IMR-90 (cell line): ENCODE measurements at regions not wholly inside any gene's neighbourhood (a gene's known extent, or its start where the extent isn't known, plus 50 kb on each side); places are given as distances from the start of the nearest gene placed in this dataset.

ENCODE experiments used
- ATAC-seq: fragments of 200-7000 bp; cut with Tn5 transposase; 2 replicates; pipeline ENCODE4 v1.9.1; 2020; ENCODE audit warnings: low read depth, mild to moderate bottlenecking, moderate library complexity
- BruUV-seq: library from RNA; stranded (reverse); fragments of 400-500 nt; replicated peaks from 2 replicates; lab custom pipeline; 2021; lab: Mats Ljungman, UMichigan
- CTCF ChIA-PET: fragments of 300-600 bp; formaldehyde crosslinking; extraction: SDS; loops from one replicate; lab custom pipeline; 2021; ENCODE audit warnings: antibody characterized with exemption; lab: Yijun Ruan, JAX
- POLR2A ChIA-PET: fragments of 300-600 bp; sonication (Branson Sonifier 250); formaldehyde crosslinking; loops from one replicate; lab custom pipeline; 2022; ENCODE audit warnings: antibody characterized with exemption; ENCODE audit not compliant: unreplicated experiment; lab: Charles Lee
- DNase-seq: peaks from one replicate; pipeline ENCODE4 v3.0.0; 2013
- H2AFZ ChIP-seq: replicated peaks from 2 replicates; pipeline ENCODE3; 2013; ENCODE audit warnings: low read length, mild to moderate bottlenecking; ENCODE audit not compliant: poor library complexity
- H2AK5ac ChIP-seq: 2 replicates; pipeline ENCODE4 v1.6.1; 2013; ENCODE audit warnings: low read depth, low read length, inconsistent platforms
- H2AK9ac ChIP-seq: replicated peaks from 2 replicates; pipeline ENCODE3; 2013; ENCODE audit warnings: mild to moderate bottlenecking, low read depth, low read length, moderate library complexity; ENCODE audit not compliant: poor library complexity
- H2BK120ac ChIP-seq: 2 replicates; pipeline ENCODE4 v1.6.1; 2013; ENCODE audit warnings: low read depth, low read length, inconsistent platforms
- H2BK15ac ChIP-seq: 3 replicates; pipeline ENCODE4 v1.6.1; 2013; ENCODE audit warnings: low read depth, low read length, inconsistent platforms
- H2BK20ac ChIP-seq: 2 replicates; pipeline ENCODE4 v1.6.1; 2013; ENCODE audit warnings: low read depth, mild to moderate bottlenecking, inconsistent platforms, low read length, moderate library complexity
- H2BK5ac ChIP-seq: 2 replicates; pipeline ENCODE4 v1.6.1; 2013; ENCODE audit warnings: mild to moderate bottlenecking, low read depth, low read length, inconsistent platforms; ENCODE audit not compliant: poor library complexity, severe bottlenecking
- H3K14ac ChIP-seq: replicated peaks from 2 replicates; pipeline ENCODE4 v1.6.1; 2013; ENCODE audit warnings: low read depth, low read length, inconsistent platforms
- H3K18ac ChIP-seq: 2 replicates; pipeline ENCODE4 v1.6.1; 2013; ENCODE audit warnings: low read depth, low read length, control low read depth
- H3K23ac ChIP-seq: 2 replicates; pipeline ENCODE4 v1.6.1; 2013; ENCODE audit warnings: low read depth, low read length, inconsistent platforms
- H3K27ac ChIP-seq: 2 replicates; pipeline ENCODE4 v1.5.1; 2013; ENCODE audit warnings: mild to moderate bottlenecking, control low read depth, low read length; ENCODE audit not compliant: insufficient read depth
- H3K27me3 ChIP-seq: 2 replicates; pipeline ENCODE4 v1.6.1; 2013; ENCODE audit warnings: low read length; ENCODE audit not compliant: control insufficient read depth, insufficient read depth
- H3K36me3 ChIP-seq: 2 replicates; pipeline ENCODE4 v1.6.1; 2013; ENCODE audit warnings: low read length, mixed read lengths; ENCODE audit not compliant: control insufficient read depth, insufficient read depth
- H3K4ac ChIP-seq: 2 replicates; pipeline ENCODE4 v1.6.1; 2013; ENCODE audit warnings: low read depth, low read length, inconsistent platforms
- H3K4me1 ChIP-seq: 2 replicates; pipeline ENCODE4 v1.6.1; 2013; ENCODE audit warnings: low read length, mixed read lengths; ENCODE audit not compliant: control insufficient read depth, insufficient read depth
- H3K4me2 ChIP-seq: 2 replicates; pipeline ENCODE4 v1.6.1; 2013; ENCODE audit warnings: low read depth, mild to moderate bottlenecking, control low read depth, low read length, moderate library complexity
- H3K4me3 ChIP-seq: 2 replicates; pipeline ENCODE4 v1.5.1; 2013; ENCODE audit warnings: low read depth, mild to moderate bottlenecking, control low read depth, low read length, moderate library complexity; ENCODE audit not compliant: insufficient read depth
- H3K56ac ChIP-seq: 2 replicates; pipeline ENCODE4 v1.6.1; 2013; ENCODE audit warnings: low read length, inconsistent platforms; ENCODE audit not compliant: insufficient read depth; ENCODE audit errors: extremely low read depth
- H3K79me1 ChIP-seq, 2 experiments: 2 replicates each; pipeline ENCODE4 v1.6.1; 2013; ENCODE audit warnings: low read length in 2 of 2, inconsistent platforms in 1 of 2, low read depth in 1 of 2
- H3K9ac ChIP-seq: 2 replicates; pipeline ENCODE4 v1.6.1; 2013; ENCODE audit warnings: low read depth, low read length, control low read depth
- H3K9me1 ChIP-seq: 2 replicates; pipeline ENCODE4 v1.6.1; 2013; ENCODE audit warnings: low read length, inconsistent platforms; ENCODE audit not compliant: insufficient read depth
- H3K9me3 ChIP-seq: 2 replicates; pipeline ENCODE4 v1.6.1; 2013; ENCODE audit warnings: low read length; ENCODE audit not compliant: control insufficient read depth, insufficient read depth
- H4K20me1 ChIP-seq: 2 replicates; pipeline ENCODE4 v1.6.1; 2013; ENCODE audit warnings: low read length, inconsistent platforms; ENCODE audit not compliant: insufficient read depth
- H4K5ac ChIP-seq: 2 replicates; pipeline ENCODE4 v1.6.1; 2013; ENCODE audit warnings: mild to moderate bottlenecking, low read depth, low read length, control low read depth
- H4K8ac ChIP-seq, 2 experiments: 2 replicates each; pipeline ENCODE4 v1.6.1; 2013; ENCODE audit warnings: low read depth in 2 of 2, low read length in 2 of 2, control low read depth in 1 of 2, inconsistent platforms in 1 of 2
- H4K91ac ChIP-seq: 2 replicates; pipeline ENCODE4 v1.6.1; 2013; ENCODE audit warnings: low read depth, low read length, inconsistent platforms; ENCODE audit not compliant: insufficient read depth
- FOS ChIP-seq: fragments of 150-350 bp; IDR thresholded peaks from 2 replicates; pipeline ENCODE4 v1.6.1; 2016; ENCODE audit warnings: low read depth, low read length
- MXI1 ChIP-seq: IDR thresholded peaks from 2 replicates; pipeline ENCODE4 v1.6.1; 2012; ENCODE audit warnings: low read depth, mild to moderate bottlenecking, low read length, moderate library complexity, borderline replicate concordance
- NFE2L2 ChIP-seq: fragments of 150-350 bp; IDR thresholded peaks from 2 replicates; pipeline ENCODE4 v1.6.1; 2016; ENCODE audit warnings: low read depth, mild to moderate bottlenecking, low read length
- POLR2A ChIP-seq: IDR thresholded peaks from 2 replicates; pipeline ENCODE4 v1.6.1; 2012; ENCODE audit warnings: mild to moderate bottlenecking, low read depth, low read length
- RAD21 ChIP-seq: IDR thresholded peaks from 2 replicates; pipeline ENCODE4 v1.6.1; 2012; ENCODE audit warnings: low read length, improper control_type of control experiment
- RCOR1 ChIP-seq: IDR thresholded peaks from 2 replicates; pipeline ENCODE4 v1.6.1; 2012; ENCODE audit warnings: mild to moderate bottlenecking, low read length, improper control_type of control experiment; ENCODE audit not compliant: insufficient replicate concordance
- RFX5 ChIP-seq: IDR thresholded peaks from 2 replicates; pipeline ENCODE4 v1.8.0; 2012; ENCODE audit warnings: low read depth, mild to moderate bottlenecking, low read length, moderate library complexity
- WGBS, 2 experiments: methylation state at CpG; one replicate each; pipeline versions ENCODE4 v1.1.5 to v1.1.7; 2013; ENCODE audit warnings: missing lambda C conversion rate in 2 of 2; ENCODE audit not compliant: insufficient read length in 1 of 2; ENCODE audit errors: extremely low coverage in 2 of 2; 5-methylcytosine and 5-hydroxymethylcytosine counted together
- dilution Hi-C: fragments of 300-500 bp; cut with HindIII; formaldehyde crosslinking; loops from one replicate; pipeline ENCODE4 v1.14.3; 2018; ENCODE audit warnings: low sequenced_read_pairs; ENCODE audit not compliant: unreplicated experiment
- in situ Hi-C: fragments of 300-500 bp; cut with MboI; formaldehyde crosslinking; loops from 3 replicates; pipeline ENCODE4 v1.14.3; 2019; ENCODE audit warnings: low sequenced_read_pairs, inconsistent platforms, mixed read lengths
- intact Hi-C: fragments of 100-400 bp; cut with micrococcal nuclease; formaldehyde crosslinking; loops from 2 replicates; pipeline ENCODE4 v1.10.0; 2022
- TF ChIP-seq, protein P1 (sequence below): fragments of 150-350 bp; IDR thresholded peaks from 2 replicates; pipeline ENCODE4 v1.6.1; 2016; ENCODE audit warnings: low read depth, mild to moderate bottlenecking, low read length, moderate library complexity, borderline replicate concordance

DNA sequence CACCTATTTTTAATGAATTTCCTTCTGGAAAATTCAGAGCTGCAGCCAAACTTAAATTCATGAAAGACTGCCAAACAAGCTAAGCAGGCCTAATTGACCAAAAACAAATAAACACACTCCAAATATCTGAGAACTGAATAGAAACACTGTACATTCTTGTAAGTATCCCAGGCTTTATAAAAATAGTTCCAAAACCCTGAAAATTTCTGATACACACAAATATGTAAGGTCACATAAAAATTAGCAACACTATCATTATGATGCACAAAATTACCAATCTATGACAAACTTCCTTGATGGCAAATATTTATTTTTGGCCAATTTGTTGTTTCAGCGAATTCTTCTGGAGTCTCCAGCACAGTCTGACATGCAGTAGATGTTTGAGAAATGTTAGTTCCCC, 117.9 kb upstream of the UBE2E2 start:
- POLR2A ChIA-PET: no interaction called here
- CTCF ChIA-PET: no interaction called here
- Histone ChIP-seq H2AK9ac (no peak overlapping the region), H3K4me2 (no peak overlapping the region), H2BK20ac (no peak overlapping the region), H3K18ac (no peak overlapping the region), H3K27me3 (no peaks in the 10 kb centered on the region; the same call in 1 of the 2 replicates), H3K4ac (no peak overlapping the region), H2BK5ac (no peak overlapping the region), H2AK5ac (no peak overlapping the region), H3K79me1 (no peaks in the 10 kb centered on the region), H3K9ac (no peak overlapping the region), H3K27ac (no peak overlapping the region), H3K23ac (no peak overlapping the region), H3K9me1 (no peaks in the 10 kb centered on the region), H3K36me3 (no peaks in the 10 kb centered on the region), H3K56ac (no peak overlapping the region), H3K9me3 (no peaks in the 10 kb centered on the region), H3K4me1 (no peaks in the 10 kb centered on the region), H2BK120ac (no peak overlapping the region), H2AFZ (no peak overlapping the region), H3K4me3 (no peak overlapping the region), H2BK15ac (no peak overlapping the region), H4K8ac (no peak overlapping the region), H3K14ac (no peak overlapping the region), H4K20me1 (no peaks in the 10 kb centered on the region), H4K5ac (no peak overlapping the region), H4K91ac (no peak overlapping the region)
- ATAC-seq (no peak), DNase-seq (no peak)
- in situ Hi-C loops: no loop called here
- no CpG with 5 or more reads among the region's 1 CpG for WGBS, 2 experiments
- intact Hi-C loops: no loop called here
- TF ChIP-seq, protein P1, sequence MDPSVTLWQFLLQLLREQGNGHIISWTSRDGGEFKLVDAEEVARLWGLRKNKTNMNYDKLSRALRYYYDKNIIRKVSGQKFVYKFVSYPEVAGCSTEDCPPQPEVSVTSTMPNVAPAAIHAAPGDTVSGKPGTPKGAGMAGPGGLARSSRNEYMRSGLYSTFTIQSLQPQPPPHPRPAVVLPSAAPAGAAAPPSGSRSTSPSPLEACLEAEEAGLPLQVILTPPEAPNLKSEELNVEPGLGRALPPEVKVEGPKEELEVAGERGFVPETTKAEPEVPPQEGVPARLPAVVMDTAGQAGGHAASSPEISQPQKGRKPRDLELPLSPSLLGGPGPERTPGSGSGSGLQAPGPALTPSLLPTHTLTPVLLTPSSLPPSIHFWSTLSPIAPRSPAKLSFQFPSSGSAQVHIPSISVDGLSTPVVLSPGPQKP: no peak
- TF ChIP-seq RCOR1: no peak
- no peak for TF ChIP-seq RAD21
- no peak for TF ChIP-seq NFE2L2
- TF ChIP-seq MXI1: no peak
- no peak for TF ChIP-seq FOS
- TF ChIP-seq RFX5: no peak
- TF ChIP-seq POLR2A: no peak
- no TSS peak for BruUV-seq
- dilution Hi-C loops: no loop called here
